ENCODE measurements at regions not wholly inside any gene's neighbourhood (a gene's known extent, or its start where the extent isn't known, plus 50 kb on each side); places are given as distances from the start of the nearest gene placed in this dataset.

DNA sequence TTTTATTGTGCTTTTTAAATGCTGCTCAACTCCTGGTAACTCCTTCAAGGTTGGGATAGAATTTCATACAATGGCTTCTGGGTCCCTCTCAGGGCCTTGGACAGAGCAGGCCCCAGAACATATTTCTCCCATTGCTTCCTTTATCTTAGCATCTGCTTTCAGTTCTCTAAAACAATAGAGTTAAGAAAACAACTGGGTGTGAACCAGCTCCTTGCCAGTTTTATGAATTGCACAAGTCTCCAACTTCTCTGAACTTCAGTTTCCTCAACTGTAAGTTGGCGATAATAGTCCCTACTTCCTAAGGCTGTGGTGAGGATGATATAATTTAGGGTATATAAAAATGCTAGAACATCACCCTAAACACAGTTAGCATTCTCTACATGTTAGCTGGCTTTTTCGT, 77.0 kb upstream of the INHBA start:
- no peak for TF ChIP-seq EP300 (IDR thresholded peaks at IDR 0.05)
- TF ChIP-seq, protein P1, sequence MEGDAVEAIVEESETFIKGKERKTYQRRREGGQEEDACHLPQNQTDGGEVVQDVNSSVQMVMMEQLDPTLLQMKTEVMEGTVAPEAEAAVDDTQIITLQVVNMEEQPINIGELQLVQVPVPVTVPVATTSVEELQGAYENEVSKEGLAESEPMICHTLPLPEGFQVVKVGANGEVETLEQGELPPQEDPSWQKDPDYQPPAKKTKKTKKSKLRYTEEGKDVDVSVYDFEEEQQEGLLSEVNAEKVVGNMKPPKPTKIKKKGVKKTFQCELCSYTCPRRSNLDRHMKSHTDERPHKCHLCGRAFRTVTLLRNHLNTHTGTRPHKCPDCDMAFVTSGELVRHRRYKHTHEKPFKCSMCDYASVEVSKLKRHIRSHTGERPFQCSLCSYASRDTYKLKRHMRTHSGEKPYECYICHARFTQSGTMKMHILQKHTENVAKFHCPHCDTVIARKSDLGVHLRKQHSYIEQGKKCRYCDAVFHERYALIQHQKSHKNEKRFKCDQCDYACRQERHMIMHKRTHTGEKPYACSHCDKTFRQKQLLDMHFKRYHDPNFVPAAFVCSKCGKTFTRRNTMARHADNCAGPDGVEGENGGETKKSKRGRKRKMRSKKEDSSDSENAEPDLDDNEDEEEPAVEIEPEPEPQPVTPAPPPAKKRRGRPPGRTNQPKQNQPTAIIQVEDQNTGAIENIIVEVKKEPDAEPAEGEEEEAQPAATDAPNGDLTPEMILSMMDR (IDR thresholded peaks at IDR 0.05): no peak
- no peak for TF ChIP-seq POLR2A (IDR thresholded peaks at IDR 0.05)
- no peak for TF ChIP-seq POLR2AphosphoS5 (IDR thresholded peaks at IDR 0.05)

All from gastroesophageal sphincter (tissue), 3 donors.